ENCODE measurements at regions not wholly inside any gene's neighbourhood (a gene's known extent, or its start where the extent isn't known, plus 50 kb on each side); places are given as distances from the start of the nearest gene placed in this dataset.
"Not testable (repeated sequence)": the region's sequence is repeated elsewhere in the genome, so short reads cannot be mapped to it uniquely, and the experiment has no call there.

- no peaks in the 10 kb centered on the region for H3K9me3 ChIP-seq (ENCODE audit: control insufficient read depth, low read length)
- no peaks in the 10 kb centered on the region for H3K4me1 ChIP-seq (ENCODE audit: control insufficient read depth, insufficient read depth, low read length)
- H3K27ac ChIP-seq (ENCODE audit: insufficient read depth, low read depth, low read length, poor library complexity, severe bottlenecking) = no peak overlapping the region
- WGBS, 2 experiments = 91 to 93% methylated on average over 10 of the region's 10 CpGs
- H3K36me3 ChIP-seq (ENCODE audit: control insufficient read depth, insufficient read depth, low read length) = no peaks in the 10 kb centered on the region
- H3K27me3 ChIP-seq (ENCODE audit: control insufficient read depth, insufficient read depth, low read length, poor library complexity, severe bottlenecking) = no peaks in the 10 kb centered on the region
- H3K4me3 ChIP-seq (ENCODE audit: insufficient read depth, low read depth, low read length) = no peak overlapping the region
These were observed 189.9 kb downstream of the SEC14L1 start for GRCh38 chr17:77330602-77331081.

- H3K27ac ChIP-seq (ENCODE audit: insufficient read depth, low read depth, low read length, poor library complexity, severe bottlenecking) = no peak overlapping the region
- WGBS, 2 experiments = 7 to 11% methylated on average over 22 to 23 of the region's 23 CpGs
These were observed 190.6 kb downstream of the SEC14L1 start for GRCh38 chr17:77331301-77331864.

GRCh38 chr17:77332034-77332971 is 191.5 kb downstream of the SEC14L1 start:
- H3K36me3 ChIP-seq (ENCODE audit: control insufficient read depth, insufficient read depth, low read length) = no peaks in the 10 kb centered on the region
- 90 to 92% methylated on average over 13 of the region's 13 CpGs for WGBS, 2 experiments
- no peak overlapping the region for H3K27ac ChIP-seq (ENCODE audit: insufficient read depth, low read depth, low read length, poor library complexity, severe bottlenecking)
- no peaks in the 10 kb centered on the region for H3K4me1 ChIP-seq (ENCODE audit: control insufficient read depth, insufficient read depth, low read length)
- H3K9me3 ChIP-seq (ENCODE audit: control insufficient read depth, low read length) = no peaks in the 10 kb centered on the region
- H3K27me3 ChIP-seq (ENCODE audit: control insufficient read depth, insufficient read depth, low read length, poor library complexity, severe bottlenecking) = no peaks in the 10 kb centered on the region
- H3K4me3 ChIP-seq (ENCODE audit: insufficient read depth, low read depth, low read length) = no peak overlapping the region

More at GRCh38 chr17:77331301-77331864, 190.6 kb downstream of the SEC14L1 start:
- Histone ChIP-seq H3K27me3 (ENCODE audit: control insufficient read depth, insufficient read depth, low read length, poor library complexity, severe bottlenecking) (no peaks in the 10 kb centered on the region), H3K4me1 (ENCODE audit: control insufficient read depth, insufficient read depth, low read length) (no peaks in the 10 kb centered on the region), H3K9me3 (ENCODE audit: control insufficient read depth, low read length) (no peaks in the 10 kb centered on the region), H3K4me3 (ENCODE audit: insufficient read depth, low read depth, low read length) (no peak overlapping the region), H3K36me3 (ENCODE audit: control insufficient read depth, insufficient read depth, low read length) (no peaks in the 10 kb centered on the region)

GRCh38 chr17:77332981-77333685 is 192.4 kb downstream of the SEC14L1 start:
- H3K36me3 ChIP-seq (ENCODE audit: control insufficient read depth, insufficient read depth, low read length) = no peaks in the 10 kb centered on the region
- no peaks in the 10 kb centered on the region for H3K27me3 ChIP-seq (ENCODE audit: control insufficient read depth, insufficient read depth, low read length, poor library complexity, severe bottlenecking)
- no peaks in the 10 kb centered on the region for H3K4me1 ChIP-seq (ENCODE audit: control insufficient read depth, insufficient read depth, low read length)
- no peaks in the 10 kb centered on the region for H3K9me3 ChIP-seq (ENCODE audit: control insufficient read depth, low read length)
- H3K4me3 ChIP-seq (ENCODE audit: insufficient read depth, low read depth, low read length) = no peak overlapping the region
- 94 to 97% methylated on average over 7 of the region's 7 CpGs for WGBS, 2 experiments
- no peak overlapping the region for H3K27ac ChIP-seq (ENCODE audit: insufficient read depth, low read depth, low read length, poor library complexity, severe bottlenecking)

GRCh38 chr17:77337150-77337549 is 196.4 kb downstream of the SEC14L1 start:
- Histone ChIP-seq H3K9me3 (ENCODE audit: control insufficient read depth, low read length) (no peaks in the 10 kb centered on the region), H3K4me3 (ENCODE audit: insufficient read depth, low read depth, low read length) (no peak overlapping the region)
- 96 to 98% methylated on average over 2 of the region's 2 CpGs for WGBS, 2 experiments

GRCh38 chr17:77341069-77341541 is 200.3 kb downstream of the SEC14L1 start:
- H3K27ac ChIP-seq (ENCODE audit: insufficient read depth, low read depth, low read length, poor library complexity, severe bottlenecking) = no peak overlapping the region
- H3K4me3 ChIP-seq (ENCODE audit: insufficient read depth, low read depth, low read length) = no peak overlapping the region
- no peaks in the 10 kb centered on the region for H3K4me1 ChIP-seq (ENCODE audit: control insufficient read depth, insufficient read depth, low read length)
- H3K9me3 ChIP-seq (ENCODE audit: control insufficient read depth, low read length) = no peaks in the 10 kb centered on the region
- no peaks in the 10 kb centered on the region for H3K36me3 ChIP-seq (ENCODE audit: control insufficient read depth, insufficient read depth, low read length)
- H3K27me3 ChIP-seq (ENCODE audit: control insufficient read depth, insufficient read depth, low read length, poor library complexity, severe bottlenecking) = no peaks in the 10 kb centered on the region
- WGBS, 2 experiments = 92 to 94% methylated on average over 10 of the region's 10 CpGs

More at GRCh38 chr17:77337150-77337549, 196.4 kb downstream of the SEC14L1 start:
- H3K27ac ChIP-seq (ENCODE audit: insufficient read depth, low read depth, low read length, poor library complexity, severe bottlenecking) = no peak overlapping the region
- no peaks in the 10 kb centered on the region for H3K4me1 ChIP-seq (ENCODE audit: control insufficient read depth, insufficient read depth, low read length)
- H3K27me3 ChIP-seq (ENCODE audit: control insufficient read depth, insufficient read depth, low read length, poor library complexity, severe bottlenecking) = no peaks in the 10 kb centered on the region
- no peaks in the 10 kb centered on the region for H3K36me3 ChIP-seq (ENCODE audit: control insufficient read depth, insufficient read depth, low read length)

- H3K36me3 ChIP-seq (ENCODE audit: control insufficient read depth, insufficient read depth, low read length); H3K27me3 ChIP-seq (ENCODE audit: control insufficient read depth, insufficient read depth, low read length, poor library complexity, severe bottlenecking); H3K4me3 ChIP-seq (ENCODE audit: insufficient read depth, low read depth, low read length); H3K4me1 ChIP-seq (ENCODE audit: control insufficient read depth, insufficient read depth, low read length); H3K27ac ChIP-seq (ENCODE audit: insufficient read depth, low read depth, low read length, poor library complexity, severe bottlenecking); H3K9me3 ChIP-seq (ENCODE audit: control insufficient read depth, low read length): not testable (repeated sequence)
- WGBS, 2 experiments = 90 to 91% methylated on average over 8 of the region's 8 CpGs
These were observed 201.9 kb downstream of the SEC14L1 start for GRCh38 chr17:77342656-77342990.

- Histone ChIP-seq H3K4me1 (ENCODE audit: control insufficient read depth, insufficient read depth, low read length) (no peaks in the 10 kb centered on the region), H3K27me3 (ENCODE audit: control insufficient read depth, insufficient read depth, low read length, poor library complexity, severe bottlenecking) (no peaks in the 10 kb centered on the region), H3K27ac (ENCODE audit: insufficient read depth, low read depth, low read length, poor library complexity, severe bottlenecking) (no peak overlapping the region), H3K9me3 (ENCODE audit: control insufficient read depth, low read length) (no peaks in the 10 kb centered on the region), H3K36me3 (ENCODE audit: control insufficient read depth, insufficient read depth, low read length) (no peaks in the 10 kb centered on the region), H3K4me3 (ENCODE audit: insufficient read depth, low read depth, low read length) (no peak overlapping the region)
- 93 to 97% methylated on average over 7 of the region's 7 CpGs for WGBS, 2 experiments
These were observed 202.4 kb downstream of the SEC14L1 start for GRCh38 chr17:77343031-77343800.

GRCh38 chr17:77344038-77344437 is 203.3 kb downstream of the SEC14L1 start:
- Histone ChIP-seq H3K4me3 (ENCODE audit: insufficient read depth, low read depth, low read length) (no peak overlapping the region), H3K4me1 (ENCODE audit: control insufficient read depth, insufficient read depth, low read length) (no peaks in the 10 kb centered on the region), H3K27me3 (ENCODE audit: control insufficient read depth, insufficient read depth, low read length, poor library complexity, severe bottlenecking) (no peaks in the 10 kb centered on the region), H3K27ac (ENCODE audit: insufficient read depth, low read depth, low read length, poor library complexity, severe bottlenecking) (no peak overlapping the region), H3K36me3 (ENCODE audit: control insufficient read depth, insufficient read depth, low read length) (no peaks in the 10 kb centered on the region), H3K9me3 (ENCODE audit: control insufficient read depth, low read length) (no peaks in the 10 kb centered on the region)
- 95 to 98% methylated on average over 5 of the region's 5 CpGs for WGBS, 2 experiments

Measured in ectodermal cell (in vitro differentiated cells).